ENCODE measurements at regions not wholly inside any gene's neighbourhood (a gene's known extent, or its start where the extent isn't known, plus 50 kb on each side); places are given as distances from the start of the nearest gene placed in this dataset.

DNA sequence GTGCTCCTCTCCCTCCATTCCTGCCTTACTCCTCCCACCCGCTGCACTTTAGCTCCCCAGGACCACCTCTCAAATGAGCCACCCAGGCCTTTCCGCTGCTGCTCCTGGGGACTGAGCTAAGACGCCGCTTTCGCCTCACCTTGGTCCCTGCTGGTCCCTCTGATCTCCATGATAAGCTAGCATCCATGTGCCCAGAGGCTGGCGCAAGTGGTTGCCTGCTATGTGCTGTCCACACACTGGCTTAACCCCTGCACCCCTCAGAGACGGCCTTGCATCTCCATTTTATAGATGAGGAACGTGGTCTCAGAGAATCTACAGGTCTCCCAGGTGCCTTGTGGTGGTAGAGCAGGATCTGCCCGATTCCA is 160.1 kb upstream of the PMEPA1 start:
- ChIA-PET CTCF (no interaction called here), POLR2A (no interaction called here)
- DNase-seq (ENCODE audit: low read depth, low spot score) = no peak
- H3K27me3 ChIP-seq (ENCODE audit: control insufficient read depth, insufficient read depth, low read length) = no peaks in the 10 kb centered on the region
- no peak overlapping the region for H3K27ac ChIP-seq (ENCODE audit: low read depth, low read length)
- H3K4me3 ChIP-seq (ENCODE audit: low read depth, low read length) = no peak overlapping the region
- TF ChIP-seq, protein P1, sequence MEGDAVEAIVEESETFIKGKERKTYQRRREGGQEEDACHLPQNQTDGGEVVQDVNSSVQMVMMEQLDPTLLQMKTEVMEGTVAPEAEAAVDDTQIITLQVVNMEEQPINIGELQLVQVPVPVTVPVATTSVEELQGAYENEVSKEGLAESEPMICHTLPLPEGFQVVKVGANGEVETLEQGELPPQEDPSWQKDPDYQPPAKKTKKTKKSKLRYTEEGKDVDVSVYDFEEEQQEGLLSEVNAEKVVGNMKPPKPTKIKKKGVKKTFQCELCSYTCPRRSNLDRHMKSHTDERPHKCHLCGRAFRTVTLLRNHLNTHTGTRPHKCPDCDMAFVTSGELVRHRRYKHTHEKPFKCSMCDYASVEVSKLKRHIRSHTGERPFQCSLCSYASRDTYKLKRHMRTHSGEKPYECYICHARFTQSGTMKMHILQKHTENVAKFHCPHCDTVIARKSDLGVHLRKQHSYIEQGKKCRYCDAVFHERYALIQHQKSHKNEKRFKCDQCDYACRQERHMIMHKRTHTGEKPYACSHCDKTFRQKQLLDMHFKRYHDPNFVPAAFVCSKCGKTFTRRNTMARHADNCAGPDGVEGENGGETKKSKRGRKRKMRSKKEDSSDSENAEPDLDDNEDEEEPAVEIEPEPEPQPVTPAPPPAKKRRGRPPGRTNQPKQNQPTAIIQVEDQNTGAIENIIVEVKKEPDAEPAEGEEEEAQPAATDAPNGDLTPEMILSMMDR (IDR thresholded peaks at IDR 0.05; ENCODE audit: low read depth, low read length) = no peak
- no peaks in the 10 kb centered on the region for H3K9me3 ChIP-seq (ENCODE audit: control insufficient read depth, insufficient read depth, low read length)

DNA sequence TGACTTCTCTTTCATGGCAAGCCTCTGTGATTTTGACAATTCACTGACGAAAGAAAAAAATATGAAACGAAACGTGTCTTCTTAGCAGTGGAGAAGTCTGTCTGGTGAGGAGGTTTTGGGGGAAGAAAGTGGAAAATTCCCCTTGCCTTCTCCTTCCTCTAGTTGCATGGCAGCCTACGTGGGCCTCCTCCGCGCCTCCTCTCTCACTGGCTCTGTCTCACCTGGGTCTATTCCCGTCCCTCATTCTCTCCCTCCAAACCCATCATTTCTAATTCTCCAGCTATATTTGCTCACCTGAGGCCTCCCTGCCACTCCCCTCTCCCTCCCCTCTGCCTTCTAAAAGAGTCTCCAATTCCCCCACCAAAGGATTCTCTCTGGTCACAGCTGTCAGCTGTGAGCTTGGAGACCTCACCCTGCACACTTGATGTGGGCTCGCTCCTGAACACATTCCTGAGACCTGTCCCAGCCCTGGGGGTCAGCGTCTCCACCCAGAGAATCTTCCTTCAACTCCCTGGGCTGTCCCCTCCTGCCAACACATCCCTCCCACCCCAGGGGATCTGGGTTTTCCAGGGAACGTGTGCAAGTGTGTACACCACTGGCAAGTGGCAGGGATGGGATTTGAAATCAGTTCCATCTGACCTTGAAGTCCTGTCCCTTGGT is 159.6 kb upstream of the PMEPA1 start:
- CTCF ChIA-PET = interaction anchor here (0.6 kb wide), 1 partner anchor 311 kb away, joined by 3 read pairs; no protein-coding TSS in a partner anchor

DNA sequence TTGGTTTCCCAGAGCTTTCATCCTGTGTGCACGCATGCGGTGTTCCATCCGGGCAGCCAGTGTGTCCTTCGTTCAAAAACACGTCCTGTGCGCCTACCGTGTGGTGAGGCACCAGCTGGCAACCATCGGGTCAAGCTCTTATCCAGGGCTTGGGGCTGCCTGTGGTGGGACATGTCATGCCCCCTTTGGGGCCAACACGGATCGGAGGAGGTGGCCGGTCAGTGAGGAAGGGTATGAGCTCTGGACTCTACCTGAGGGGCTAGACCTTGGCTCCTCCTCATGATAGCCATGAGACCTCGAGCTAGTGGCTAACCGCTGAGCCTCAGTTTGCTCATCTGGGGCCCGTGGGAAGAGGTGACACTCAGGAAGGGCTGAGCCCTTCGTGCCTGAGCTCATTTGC is 158.5 kb upstream of the PMEPA1 start:
- ChIA-PET POLR2A (no interaction called here), CTCF (no interaction called here)
- H3K27ac ChIP-seq (ENCODE audit: low read depth, low read length) = no peak overlapping the region
- no peak overlapping the region for H3K4me3 ChIP-seq (ENCODE audit: low read depth, low read length)
- no peaks in the 10 kb centered on the region for H3K27me3 ChIP-seq (ENCODE audit: control insufficient read depth, insufficient read depth, low read length)
- TF ChIP-seq, protein P1 (IDR thresholded peaks at IDR 0.05; ENCODE audit: low read depth, low read length) = no peak
- H3K9me3 ChIP-seq (ENCODE audit: control insufficient read depth, insufficient read depth, low read length) = no peaks in the 10 kb centered on the region
- no peak for DNase-seq (ENCODE audit: low read depth, low spot score)

More for the DNA sequence above, 159.6 kb upstream of the PMEPA1 start:
- no peaks in the 10 kb centered on the region for H3K9me3 ChIP-seq (ENCODE audit: control insufficient read depth, insufficient read depth, low read length)
- no peak for DNase-seq (ENCODE audit: low read depth, low spot score)
- no peaks in the 10 kb centered on the region for H3K27me3 ChIP-seq (ENCODE audit: control insufficient read depth, insufficient read depth, low read length)
- POLR2A ChIA-PET = no interaction called here
- no peak overlapping the region for H3K27ac ChIP-seq (ENCODE audit: low read depth, low read length)
- no peak overlapping the region for H3K4me3 ChIP-seq (ENCODE audit: low read depth, low read length)
- TF ChIP-seq, protein P1 (IDR thresholded peaks at IDR 0.05; ENCODE audit: low read depth, low read length) = no peak

- no peak overlapping the region for H3K4me3 ChIP-seq (ENCODE audit: low read depth, low read length)
- H3K9me3 ChIP-seq (ENCODE audit: control insufficient read depth, insufficient read depth, low read length) = no peaks in the 10 kb centered on the region
- POLR2A ChIA-PET = no interaction called here
- CTCF ChIA-PET = no interaction called here
- H3K27ac ChIP-seq (ENCODE audit: low read depth, low read length) = no peak overlapping the region
- TF ChIP-seq, protein P1 (IDR thresholded peaks at IDR 0.05; ENCODE audit: low read depth, low read length) = no peak
- DNase-seq (ENCODE audit: low read depth, low spot score) = no peak
- H3K27me3 ChIP-seq (ENCODE audit: control insufficient read depth, insufficient read depth, low read length) = no peaks in the 10 kb centered on the region
Observed at GRCh38 chr20:57867807-57868206, 158.0 kb upstream of the PMEPA1 start.

- no peak overlapping the region for H3K4me3 ChIP-seq (ENCODE audit: low read depth, low read length)
- peaks cover 2% of the 10 kb centered on the region for H3K27me3 ChIP-seq (ENCODE audit: control insufficient read depth, insufficient read depth, low read length)
- ChIA-PET CTCF (no interaction called here), POLR2A (no interaction called here)
- H3K9me3 ChIP-seq (ENCODE audit: control insufficient read depth, insufficient read depth, low read length) = no peaks in the 10 kb centered on the region
- no peak overlapping the region for H3K27ac ChIP-seq (ENCODE audit: low read depth, low read length)
- DNase-seq (ENCODE audit: low read depth, low spot score) = no peak
- TF ChIP-seq, protein P1 (IDR thresholded peaks at IDR 0.05; ENCODE audit: low read depth, low read length) = no peak
Observed at GRCh38 chr20:57867181-57867803, 157.5 kb upstream of the PMEPA1 start.

All from AG04450 (cell line).